GM23338 (cell line): ENCODE measurements at regions not wholly inside any gene's neighbourhood (a gene's known extent, or its start where the extent isn't known, plus 50 kb on each side); places are given as distances from the start of the nearest gene placed in this dataset.

Experiments used
- ATAC-seq: fragments of 200-7000 bp; cut with Tn5 transposase; 3 replicates; pipeline ENCODE4 v1.9.1; 2020
- DNase-seq: peaks from one replicate; pipeline ENCODE4 v3.0.0-alpha.2; 2015; ENCODE audit warnings: low spot score
- H2AFZ ChIP-seq: fragments of 200-600 bp; sonication (generic); 2 replicates; pipeline ENCODE4 v1.8.0; 2016; ENCODE audit warnings: antibody characterized with exemption, mild to moderate bottlenecking, moderate library complexity
- H3F3A ChIP-seq: fragments of 200-600 bp; sonication (generic); replicated peaks from 2 replicates; pipeline ENCODE4 v1.8.0; 2017; ENCODE audit warnings: antibody characterized with exemption, mixed run types, low read depth
- H3K27ac ChIP-seq: fragments of 200-600 bp; sonication (generic); 2 replicates; pipeline ENCODE4 v1.6.1; 2016; ENCODE audit warnings: low read depth
- H3K27me3 ChIP-seq: fragments of 200-600 bp; sonication (generic); 2 replicates; pipeline ENCODE4 v1.8.0; 2016; ENCODE audit warnings: mild to moderate bottlenecking, mixed run types, moderate library complexity; ENCODE audit not compliant: insufficient read depth
- H3K36me3 ChIP-seq: fragments of 200-600 bp; sonication (generic); 2 replicates; pipeline ENCODE4 v1.8.0; 2016; ENCODE audit warnings: mild to moderate bottlenecking; ENCODE audit not compliant: insufficient read depth
- H3K4me1 ChIP-seq: fragments of 200-600 bp; sonication (generic); 2 replicates; pipeline ENCODE4 v1.8.0; 2016; ENCODE audit warnings: mild to moderate bottlenecking, moderate library complexity; ENCODE audit not compliant: insufficient read depth
- H3K4me2 ChIP-seq: fragments of 200-600 bp; sonication (generic); 2 replicates; pipeline ENCODE4 v1.7.1; 2017; ENCODE audit warnings: mixed run types
- H3K4me3 ChIP-seq: fragments of 200-600 bp; sonication (generic); 2 replicates; pipeline ENCODE4 v1.6.1; 2016; ENCODE audit warnings: mixed run types
- H3K79me2 ChIP-seq: fragments of 200-600 bp; sonication (generic); replicated peaks from 2 replicates; pipeline ENCODE4 v1.8.0; 2017; ENCODE audit warnings: mild to moderate bottlenecking; ENCODE audit not compliant: insufficient read depth
- H3K9me2 ChIP-seq: fragments of 200-600 bp; sonication (generic); 2 replicates; pipeline ENCODE4 v1.8.0; 2017; ENCODE audit not compliant: insufficient read depth
- H4K20me1 ChIP-seq: fragments of 200-600 bp; sonication (generic); replicated peaks from 2 replicates; pipeline ENCODE4 v1.8.0; 2017; ENCODE audit warnings: mild to moderate bottlenecking; ENCODE audit not compliant: insufficient read depth
- H3K27ac Mint-ChIP-seq: 2 replicates; pipeline ENCODE4 v1.8.0; 2020; ENCODE audit warnings: inconsistent platforms, mild to moderate bottlenecking, moderate library complexity, mixed read lengths
- H3K27me3 Mint-ChIP-seq: 3 replicates; pipeline ENCODE4 v1.8.0; 2022; ENCODE audit warnings: low read depth, mild to moderate bottlenecking, moderate library complexity, mixed read lengths, inconsistent platforms; ENCODE audit not compliant: insufficient read depth, poor library complexity
- H3K36me3 Mint-ChIP-seq: 3 replicates; pipeline ENCODE4 v1.8.0; 2021; ENCODE audit warnings: low read depth, mild to moderate bottlenecking, inconsistent platforms, moderate library complexity, mixed read lengths
- H3K4me1 Mint-ChIP-seq: 3 replicates; pipeline ENCODE4 v1.8.0; 2020; ENCODE audit warnings: mild to moderate bottlenecking, inconsistent platforms, mixed read lengths
- H3K4me3 Mint-ChIP-seq: 3 replicates; pipeline ENCODE4 v1.8.0; 2021; ENCODE audit warnings: moderate library complexity, mild to moderate bottlenecking, inconsistent platforms, mixed read lengths
- H3K9me3 Mint-ChIP-seq: 3 replicates; pipeline ENCODE4 v1.8.0; 2020; ENCODE audit warnings: moderate library complexity, mild to moderate bottlenecking, inconsistent platforms, mixed read lengths
- CREB1 ChIP-seq: fragments of 250-450 bp; sonication (Bioruptor Pico); IDR thresholded peaks from 2 replicates; pipeline ENCODE4 v1.5.0; 2020; ENCODE audit warnings: low read depth, mild to moderate bottlenecking, moderate library complexity
- EZH2 ChIP-seq: fragments of 200-600 bp; sonication (generic); IDR thresholded peaks from one replicate; pipeline ENCODE4 v1.8.0; 2017; ENCODE audit warnings: antibody characterized with exemption, mild to moderate bottlenecking, low read depth; ENCODE audit not compliant: unreplicated experiment
- EZH2phosphoT487 ChIP-seq: fragments of 200-600 bp; sonication (generic); IDR thresholded peaks from one replicate; pipeline ENCODE4 v1.8.1; 2018; ENCODE audit warnings: antibody characterized with exemption; ENCODE audit not compliant: unreplicated experiment
- JUNB ChIP-seq: IDR thresholded peaks from one replicate; pipeline ENCODE4 v1.6.1; 2016; ENCODE audit warnings: antibody characterized with exemption; ENCODE audit not compliant: unreplicated experiment
- NANOG ChIP-seq: IDR thresholded peaks from 2 replicates; pipeline ENCODE4 v1.6.1; 2016; ENCODE audit warnings: antibody characterized with exemption, borderline replicate concordance
- POLR2AphosphoS5 ChIP-seq: IDR thresholded peaks from 2 replicates; pipeline ENCODE4 v1.6.1; 2016; ENCODE audit warnings: antibody characterized with exemption, low read depth
- STAT1 ChIP-seq: IDR thresholded peaks from one replicate; pipeline ENCODE4 v1.6.1; 2016; ENCODE audit warnings: antibody characterized with exemption; ENCODE audit not compliant: unreplicated experiment
- ZNF114 ChIP-seq: fragments of 250-450 bp; sonication (Bioruptor Pico); IDR thresholded peaks from 2 replicates; pipeline ENCODE4 v1.5.0; 2020; ENCODE audit warnings: mild to moderate bottlenecking, moderate library complexity
- ZNF331 ChIP-seq: fragments of 250-450 bp; sonication (Bioruptor Pico); IDR thresholded peaks from 2 replicates; pipeline ENCODE4 v1.5.0; 2020; ENCODE audit warnings: low read depth, mild to moderate bottlenecking, moderate library complexity
- TF ChIP-seq, protein P1 (sequence below): IDR thresholded peaks from one replicate; pipeline ENCODE4 v1.6.1; 2018; ENCODE audit warnings: antibody characterized with exemption; ENCODE audit not compliant: unreplicated experiment
- TF ChIP-seq, protein P2 (sequence below), 2 experiments: fragments of 200-600 bp in 1 of 2; sonication (generic) in 1 of 2; conservative IDR thresholded peaks; 2 replicates each; pipeline versions ENCODE4 v1.5.1 to v1.6.1; 2016 to 2017; ENCODE audit warnings: antibody characterized with exemption in 2 of 2, low read depth in 2 of 2, mild to moderate bottlenecking in 2 of 2, moderate library complexity in 1 of 2
- TF ChIP-seq, protein P3 (sequence below): IDR thresholded peaks from 2 replicates; pipeline ENCODE4 v1.6.1; 2016; ENCODE audit warnings: antibody characterized with exemption
- TF ChIP-seq, protein P4 (sequence below): fragments of 250-450 bp; sonication (Bioruptor Pico); IDR thresholded peaks from 2 replicates; pipeline ENCODE4 v1.5.0; 2020; ENCODE audit warnings: mild to moderate bottlenecking, moderate library complexity

DNA sequence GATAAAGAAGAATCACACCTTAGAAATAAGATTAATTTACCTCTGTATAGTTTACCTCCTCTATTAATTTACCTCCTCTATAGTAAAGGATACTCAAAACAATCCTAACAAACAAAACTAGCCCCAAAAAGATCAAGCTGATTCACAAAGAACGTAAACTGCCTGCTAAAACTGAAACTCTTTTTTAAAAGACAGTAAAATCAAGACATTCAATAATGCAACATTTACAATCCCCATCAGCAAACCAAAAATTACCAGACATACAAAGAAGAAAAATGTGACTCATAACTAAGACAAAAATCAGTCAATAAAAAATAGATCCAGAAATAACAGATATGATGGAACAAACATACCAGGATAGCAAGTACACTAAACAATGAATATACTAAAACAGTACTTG lies 215.7 kb downstream of the ZEB2 start:
- no peak overlapping the region for H3K4me3 ChIP-seq
- no peaks in the 10 kb centered on the region for H3K9me2 ChIP-seq
- H3K79me2 ChIP-seq, result peaks cover 26% of the 10 kb centered on the region
- no peaks in the 10 kb centered on the region for H3K27me3 Mint-ChIP-seq
- no peaks in the 10 kb centered on the region for H3F3A ChIP-seq
- H3K36me3 Mint-ChIP-seq, result no peaks in the 10 kb centered on the region; the same call in 1 of the 3 replicates
- H3K4me1 Mint-ChIP-seq, result peaks cover 2% of the 10 kb centered on the region; the same call in 2 of the 3 replicates
- H3K27me3 ChIP-seq, result no peaks in the 10 kb centered on the region
- ATAC-seq (no peak), DNase-seq (no peak)
- H4K20me1 ChIP-seq, result no peaks in the 10 kb centered on the region
- no peak overlapping the region for H3K4me2 ChIP-seq
- H3K4me1 ChIP-seq, result peaks cover 8% of the 10 kb centered on the region
- H3K4me3 Mint-ChIP-seq, result no peak overlapping the region
- no peaks in the 10 kb centered on the region; the same call in 2 of the 3 replicates for H3K9me3 Mint-ChIP-seq
- H2AFZ ChIP-seq, result no peak overlapping the region
- H3K27ac Mint-ChIP-seq, result no peak overlapping the region
- H3K36me3 ChIP-seq, result no peaks in the 10 kb centered on the region
- H3K27ac ChIP-seq, result no peak overlapping the region
- TF ChIP-seq, protein P1, sequence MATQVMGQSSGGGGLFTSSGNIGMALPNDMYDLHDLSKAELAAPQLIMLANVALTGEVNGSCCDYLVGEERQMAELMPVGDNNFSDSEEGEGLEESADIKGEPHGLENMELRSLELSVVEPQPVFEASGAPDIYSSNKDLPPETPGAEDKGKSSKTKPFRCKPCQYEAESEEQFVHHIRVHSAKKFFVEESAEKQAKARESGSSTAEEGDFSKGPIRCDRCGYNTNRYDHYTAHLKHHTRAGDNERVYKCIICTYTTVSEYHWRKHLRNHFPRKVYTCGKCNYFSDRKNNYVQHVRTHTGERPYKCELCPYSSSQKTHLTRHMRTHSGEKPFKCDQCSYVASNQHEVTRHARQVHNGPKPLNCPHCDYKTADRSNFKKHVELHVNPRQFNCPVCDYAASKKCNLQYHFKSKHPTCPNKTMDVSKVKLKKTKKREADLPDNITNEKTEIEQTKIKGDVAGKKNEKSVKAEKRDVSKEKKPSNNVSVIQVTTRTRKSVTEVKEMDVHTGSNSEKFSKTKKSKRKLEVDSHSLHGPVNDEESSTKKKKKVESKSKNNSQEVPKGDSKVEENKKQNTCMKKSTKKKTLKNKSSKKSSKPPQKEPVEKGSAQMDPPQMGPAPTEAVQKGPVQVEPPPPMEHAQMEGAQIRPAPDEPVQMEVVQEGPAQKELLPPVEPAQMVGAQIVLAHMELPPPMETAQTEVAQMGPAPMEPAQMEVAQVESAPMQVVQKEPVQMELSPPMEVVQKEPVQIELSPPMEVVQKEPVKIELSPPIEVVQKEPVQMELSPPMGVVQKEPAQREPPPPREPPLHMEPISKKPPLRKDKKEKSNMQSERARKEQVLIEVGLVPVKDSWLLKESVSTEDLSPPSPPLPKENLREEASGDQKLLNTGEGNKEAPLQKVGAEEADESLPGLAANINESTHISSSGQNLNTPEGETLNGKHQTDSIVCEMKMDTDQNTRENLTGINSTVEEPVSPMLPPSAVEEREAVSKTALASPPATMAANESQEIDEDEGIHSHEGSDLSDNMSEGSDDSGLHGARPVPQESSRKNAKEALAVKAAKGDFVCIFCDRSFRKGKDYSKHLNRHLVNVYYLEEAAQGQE, result no peak
- TF ChIP-seq CREB1 (CRISPR knock-in tag) (no peak), POLR2AphosphoS5 (no peak), NANOG (no peak), STAT1 (no peak), EZH2 (no peak), ZNF331 (CRISPR knock-in tag) (no peak), ZNF114 (CRISPR knock-in tag) (no peak), EZH2phosphoT487 (no peak), JUNB (no peak)
- TF ChIP-seq, protein P2, sequence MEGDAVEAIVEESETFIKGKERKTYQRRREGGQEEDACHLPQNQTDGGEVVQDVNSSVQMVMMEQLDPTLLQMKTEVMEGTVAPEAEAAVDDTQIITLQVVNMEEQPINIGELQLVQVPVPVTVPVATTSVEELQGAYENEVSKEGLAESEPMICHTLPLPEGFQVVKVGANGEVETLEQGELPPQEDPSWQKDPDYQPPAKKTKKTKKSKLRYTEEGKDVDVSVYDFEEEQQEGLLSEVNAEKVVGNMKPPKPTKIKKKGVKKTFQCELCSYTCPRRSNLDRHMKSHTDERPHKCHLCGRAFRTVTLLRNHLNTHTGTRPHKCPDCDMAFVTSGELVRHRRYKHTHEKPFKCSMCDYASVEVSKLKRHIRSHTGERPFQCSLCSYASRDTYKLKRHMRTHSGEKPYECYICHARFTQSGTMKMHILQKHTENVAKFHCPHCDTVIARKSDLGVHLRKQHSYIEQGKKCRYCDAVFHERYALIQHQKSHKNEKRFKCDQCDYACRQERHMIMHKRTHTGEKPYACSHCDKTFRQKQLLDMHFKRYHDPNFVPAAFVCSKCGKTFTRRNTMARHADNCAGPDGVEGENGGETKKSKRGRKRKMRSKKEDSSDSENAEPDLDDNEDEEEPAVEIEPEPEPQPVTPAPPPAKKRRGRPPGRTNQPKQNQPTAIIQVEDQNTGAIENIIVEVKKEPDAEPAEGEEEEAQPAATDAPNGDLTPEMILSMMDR (conservative IDR thresholded peaks at IDR 0.05; ENCODE audit: low read depth in 2 of 2), result no peak
- TF ChIP-seq, protein P3, sequence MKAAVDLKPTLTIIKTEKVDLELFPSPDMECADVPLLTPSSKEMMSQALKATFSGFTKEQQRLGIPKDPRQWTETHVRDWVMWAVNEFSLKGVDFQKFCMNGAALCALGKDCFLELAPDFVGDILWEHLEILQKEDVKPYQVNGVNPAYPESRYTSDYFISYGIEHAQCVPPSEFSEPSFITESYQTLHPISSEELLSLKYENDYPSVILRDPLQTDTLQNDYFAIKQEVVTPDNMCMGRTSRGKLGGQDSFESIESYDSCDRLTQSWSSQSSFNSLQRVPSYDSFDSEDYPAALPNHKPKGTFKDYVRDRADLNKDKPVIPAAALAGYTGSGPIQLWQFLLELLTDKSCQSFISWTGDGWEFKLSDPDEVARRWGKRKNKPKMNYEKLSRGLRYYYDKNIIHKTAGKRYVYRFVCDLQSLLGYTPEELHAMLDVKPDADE, result no peak
- TF ChIP-seq, protein P4, sequence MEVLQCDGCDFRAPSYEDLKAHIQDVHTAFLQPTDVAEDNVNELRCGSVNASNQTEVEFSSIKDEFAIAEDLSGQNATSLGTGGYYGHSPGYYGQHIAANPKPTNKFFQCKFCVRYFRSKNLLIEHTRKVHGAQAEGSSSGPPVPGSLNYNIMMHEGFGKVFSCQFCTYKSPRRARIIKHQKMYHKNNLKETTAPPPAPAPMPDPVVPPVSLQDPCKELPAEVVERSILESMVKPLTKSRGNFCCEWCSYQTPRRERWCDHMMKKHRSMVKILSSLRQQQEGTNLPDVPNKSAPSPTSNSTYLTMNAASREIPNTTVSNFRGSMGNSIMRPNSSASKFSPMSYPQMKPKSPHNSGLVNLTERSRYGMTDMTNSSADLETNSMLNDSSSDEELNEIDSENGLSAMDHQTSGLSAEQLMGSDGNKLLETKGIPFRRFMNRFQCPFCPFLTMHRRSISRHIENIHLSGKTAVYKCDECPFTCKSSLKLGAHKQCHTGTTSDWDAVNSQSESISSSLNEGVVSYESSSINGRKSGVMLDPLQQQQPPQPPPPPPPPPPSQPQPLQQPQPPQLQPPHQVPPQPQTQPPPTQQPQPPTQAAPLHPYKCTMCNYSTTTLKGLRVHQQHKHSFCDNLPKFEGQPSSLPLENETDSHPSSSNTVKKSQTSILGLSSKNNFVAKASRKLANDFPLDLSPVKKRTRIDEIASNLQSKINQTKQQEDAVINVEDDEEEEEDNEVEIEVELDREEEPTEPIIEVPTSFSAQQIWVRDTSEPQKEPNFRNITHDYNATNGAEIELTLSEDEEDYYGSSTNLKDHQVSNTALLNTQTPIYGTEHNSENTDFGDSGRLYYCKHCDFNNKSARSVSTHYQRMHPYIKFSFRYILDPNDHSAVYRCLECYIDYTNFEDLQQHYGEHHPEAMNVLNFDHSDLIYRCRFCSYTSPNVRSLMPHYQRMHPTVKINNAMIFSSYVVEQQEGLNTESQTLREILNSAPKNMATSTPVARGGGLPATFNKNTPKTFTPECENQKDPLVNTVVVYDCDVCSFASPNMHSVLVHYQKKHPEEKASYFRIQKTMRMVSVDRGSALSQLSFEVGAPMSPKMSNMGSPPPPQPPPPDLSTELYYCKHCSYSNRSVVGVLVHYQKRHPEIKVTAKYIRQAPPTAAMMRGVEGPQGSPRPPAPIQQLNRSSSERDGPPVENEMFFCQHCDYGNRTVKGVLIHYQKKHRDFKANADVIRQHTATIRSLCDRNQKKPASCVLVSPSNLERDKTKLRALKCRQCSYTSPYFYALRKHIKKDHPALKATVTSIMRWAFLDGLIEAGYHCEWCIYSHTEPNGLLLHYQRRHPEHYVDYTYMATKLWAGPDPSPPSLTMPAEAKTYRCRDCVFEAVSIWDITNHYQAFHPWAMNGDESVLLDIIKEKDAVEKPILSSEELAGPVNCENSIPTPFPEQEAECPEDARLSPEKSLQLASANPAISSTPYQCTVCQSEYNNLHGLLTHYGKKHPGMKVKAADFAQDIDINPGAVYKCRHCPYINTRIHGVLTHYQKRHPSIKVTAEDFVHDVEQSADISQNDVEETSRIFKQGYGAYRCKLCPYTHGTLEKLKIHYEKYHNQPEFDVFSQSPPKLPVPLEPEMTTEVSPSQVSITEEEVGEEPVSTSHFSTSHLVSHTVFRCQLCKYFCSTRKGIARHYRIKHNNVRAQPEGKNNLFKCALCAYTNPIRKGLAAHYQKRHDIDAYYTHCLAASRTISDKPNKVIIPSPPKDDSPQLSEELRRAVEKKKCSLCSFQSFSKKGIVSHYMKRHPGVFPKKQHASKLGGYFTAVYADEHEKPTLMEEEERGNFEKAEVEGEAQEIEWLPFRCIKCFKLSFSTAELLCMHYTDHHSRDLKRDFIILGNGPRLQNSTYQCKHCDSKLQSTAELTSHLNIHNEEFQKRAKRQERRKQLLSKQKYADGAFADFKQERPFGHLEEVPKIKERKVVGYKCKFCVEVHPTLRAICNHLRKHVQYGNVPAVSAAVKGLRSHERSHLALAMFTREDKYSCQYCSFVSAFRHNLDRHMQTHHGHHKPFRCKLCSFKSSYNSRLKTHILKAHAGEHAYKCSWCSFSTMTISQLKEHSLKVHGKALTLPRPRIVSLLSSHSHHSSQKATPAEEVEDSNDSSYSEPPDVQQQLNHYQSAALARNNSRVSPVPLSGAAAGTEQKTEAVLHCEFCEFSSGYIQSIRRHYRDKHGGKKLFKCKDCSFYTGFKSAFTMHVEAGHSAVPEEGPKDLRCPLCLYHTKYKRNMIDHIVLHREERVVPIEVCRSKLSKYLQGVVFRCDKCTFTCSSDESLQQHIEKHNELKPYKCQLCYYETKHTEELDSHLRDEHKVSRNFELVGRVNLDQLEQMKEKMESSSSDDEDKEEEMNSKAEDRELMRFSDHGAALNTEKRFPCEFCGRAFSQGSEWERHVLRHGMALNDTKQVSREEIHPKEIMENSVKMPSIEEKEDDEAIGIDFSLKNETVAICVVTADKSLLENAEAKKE (CRISPR knock-in tag), result no peak
